NCI-H748 treated with DMSO at 0.1 percent for 48 hours (cell line): ENCODE measurements at regions not wholly inside any gene's neighbourhood (a gene's known extent, or its start where the extent isn't known, plus 50 kb on each side); places are given as distances from the start of the nearest gene placed in this dataset.
"Not testable (repeated sequence)": the region's sequence is repeated elsewhere in the genome, so short reads cannot be mapped to it uniquely, and the experiment has no call there.

ENCODE experiments used
- DNase-seq: peaks from one replicate; lab custom pipeline; 2025; lab: John Stamatoyannopoulos, UW

DNA sequence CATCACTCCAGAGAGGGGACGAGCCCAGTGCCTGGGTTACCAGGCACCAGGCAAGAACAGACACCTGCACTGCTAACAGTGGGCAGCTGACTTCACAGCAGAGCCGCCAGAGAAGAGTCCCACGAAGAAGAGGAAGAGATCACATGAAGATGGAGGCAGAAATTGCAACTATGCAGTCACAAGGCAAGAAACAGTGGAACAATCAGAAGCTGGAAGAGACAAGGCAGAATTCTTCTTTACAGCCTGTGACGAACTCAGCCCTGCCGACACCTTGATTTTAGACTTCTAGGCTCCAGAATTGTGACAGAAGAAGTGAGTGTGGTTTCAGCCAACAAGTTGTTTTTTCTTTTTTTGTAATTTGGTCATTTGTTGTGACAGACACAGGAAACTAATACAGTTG is 59.2 kb downstream of the IL12A start:
- no peak for DNase-seq

DNA sequence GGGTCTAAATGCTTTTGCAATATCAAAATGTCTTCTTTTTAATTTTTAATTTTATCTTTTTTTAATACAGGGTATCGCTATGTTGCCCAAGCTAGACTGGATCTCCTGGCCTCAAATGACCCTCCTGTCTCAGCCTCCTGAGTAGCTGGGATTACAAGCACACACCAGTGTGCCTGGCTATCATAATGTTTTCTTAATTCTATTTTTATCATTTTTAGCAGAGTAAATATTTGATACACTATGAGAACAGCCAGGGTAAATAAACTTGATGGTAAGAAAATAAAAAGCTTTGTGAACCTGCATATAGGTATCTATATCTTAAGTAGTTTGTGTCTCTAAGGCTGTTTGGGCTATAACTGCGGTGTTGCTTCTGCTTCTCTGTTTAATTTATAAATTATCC is 60.4 kb downstream of the IL12A start:
- DNase-seq: no peak

DNA sequence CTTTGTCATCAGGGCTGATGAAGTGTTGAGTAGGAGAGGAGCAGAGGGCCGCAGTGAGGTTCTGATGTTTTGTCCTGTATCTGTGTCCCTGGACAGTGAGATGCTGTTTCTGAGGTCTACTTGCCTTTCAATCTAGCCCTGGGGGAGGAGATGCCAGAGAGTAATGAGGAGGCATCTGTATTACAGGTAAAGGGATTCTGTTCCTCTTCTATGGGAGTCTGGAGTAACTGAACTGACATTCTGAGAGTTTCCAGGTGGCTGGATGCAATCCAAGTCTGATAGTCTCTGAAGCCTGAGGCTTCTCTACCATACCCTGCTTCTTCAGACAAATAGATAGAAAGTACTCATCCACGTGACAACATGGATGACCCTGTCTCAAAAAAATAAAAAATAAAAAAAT is 60.9 kb downstream of the IL12A start:
- DNase-seq: no peak

DNA sequence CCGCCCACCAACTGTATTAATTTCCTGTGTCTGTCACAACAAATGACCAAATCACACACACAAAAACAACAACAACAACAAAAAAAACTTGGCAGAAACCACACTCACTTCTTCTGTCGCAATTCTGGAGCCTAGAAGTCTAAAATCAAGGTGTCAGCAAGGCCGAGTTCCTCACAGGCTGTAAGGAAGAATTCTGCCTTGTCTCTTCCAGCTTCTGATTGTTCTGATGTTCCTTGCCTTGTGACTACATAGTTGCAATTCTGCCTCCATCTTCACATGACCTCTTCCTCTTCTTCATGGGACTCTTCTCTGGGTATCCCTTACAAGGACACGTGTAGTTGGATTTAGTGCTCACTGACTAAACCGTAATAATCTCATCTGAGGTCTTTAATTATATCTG is 61.4 kb downstream of the IL12A start:
- no peak for DNase-seq

DNA sequence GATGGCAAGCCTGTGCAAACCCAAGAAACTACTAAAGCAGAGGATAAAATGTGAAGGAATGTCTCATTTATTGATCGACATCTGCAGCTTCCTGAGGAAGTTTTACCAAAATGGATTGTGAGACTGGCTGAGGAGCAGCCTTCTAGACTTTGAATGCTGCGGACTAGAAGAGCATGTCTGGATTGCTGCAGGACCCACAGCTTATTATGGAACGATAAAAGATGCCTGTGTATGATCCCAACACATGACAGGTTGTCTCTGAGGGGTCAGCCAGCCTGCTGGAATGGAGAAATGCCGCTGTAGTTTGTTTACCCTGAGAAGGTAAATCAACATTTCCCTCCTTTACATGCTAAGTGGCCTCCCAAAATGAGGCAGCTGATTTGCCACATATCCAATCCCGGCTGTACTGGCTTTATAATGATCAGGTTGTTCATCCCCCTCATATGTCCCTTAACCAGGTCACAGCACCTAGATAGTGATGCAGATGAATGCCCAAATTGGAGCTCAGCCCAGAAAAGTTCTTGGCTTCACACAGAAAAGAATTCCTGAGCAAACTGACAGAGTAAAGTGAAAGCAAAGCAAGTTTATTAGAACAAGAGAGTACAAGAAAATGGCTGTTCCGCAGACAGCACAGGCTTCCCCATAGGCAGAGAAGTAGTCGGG is 63.9 kb downstream of the IL12A start:
- no peak for DNase-seq

DNA sequence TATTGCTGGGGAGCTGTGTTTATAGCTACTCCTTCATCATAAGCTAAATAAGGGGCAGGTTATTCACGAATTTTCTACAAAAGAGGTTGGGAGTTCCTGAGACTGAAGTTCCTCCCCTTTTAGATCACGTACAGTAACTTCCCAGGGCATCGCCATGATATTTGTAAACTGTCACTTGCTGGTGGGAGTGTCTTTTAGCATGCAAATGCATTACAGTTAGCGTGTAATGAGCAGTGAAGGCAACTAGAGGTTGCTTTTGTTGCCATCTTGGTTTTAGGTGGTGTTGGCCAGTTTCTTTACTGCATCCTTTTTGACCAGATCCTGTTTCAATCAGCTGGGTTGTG is 64.4 kb downstream of the IL12A start:
- no peak for DNase-seq

DNA sequence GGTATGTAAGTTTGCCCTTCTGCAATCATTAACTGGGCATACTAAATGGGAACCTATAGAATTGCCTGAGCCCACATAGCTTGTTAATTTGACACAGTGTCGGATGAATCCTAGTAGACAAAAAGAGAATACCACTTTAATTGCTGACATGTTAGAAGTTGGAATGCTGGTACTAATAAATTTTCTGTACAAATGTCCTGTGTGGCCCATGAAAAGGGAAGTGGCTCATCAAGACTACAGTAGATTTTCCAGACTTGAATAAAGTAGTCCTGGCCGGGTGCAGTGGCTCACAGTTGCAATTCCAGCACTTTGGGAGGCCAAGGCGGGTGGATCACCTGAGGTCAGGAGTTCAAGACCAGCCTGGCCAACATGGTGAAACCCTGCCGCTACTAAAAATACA is 66.2 kb downstream of the IL12A start:
- DNase-seq: not testable (repeated sequence)

DNA sequence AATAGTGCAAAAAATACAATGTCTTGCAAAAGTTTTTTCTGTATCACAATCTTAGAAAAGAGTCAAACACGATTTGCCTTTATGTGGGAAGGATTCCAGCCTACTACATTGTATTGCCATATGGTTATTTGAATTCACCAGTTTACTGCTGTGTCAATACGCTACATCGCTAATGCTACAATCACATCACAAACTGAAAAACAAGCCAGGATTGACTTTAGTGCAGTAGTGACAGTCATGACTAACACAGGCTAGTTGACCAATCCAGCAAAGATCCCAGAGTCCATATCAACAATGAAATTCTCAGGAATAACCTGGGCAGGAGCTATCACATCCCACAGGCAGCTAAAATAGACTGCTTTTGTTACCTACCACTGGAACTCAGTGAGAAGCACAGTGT is 67.0 kb downstream of the IL12A start:
- DNase-seq: no peak

DNA sequence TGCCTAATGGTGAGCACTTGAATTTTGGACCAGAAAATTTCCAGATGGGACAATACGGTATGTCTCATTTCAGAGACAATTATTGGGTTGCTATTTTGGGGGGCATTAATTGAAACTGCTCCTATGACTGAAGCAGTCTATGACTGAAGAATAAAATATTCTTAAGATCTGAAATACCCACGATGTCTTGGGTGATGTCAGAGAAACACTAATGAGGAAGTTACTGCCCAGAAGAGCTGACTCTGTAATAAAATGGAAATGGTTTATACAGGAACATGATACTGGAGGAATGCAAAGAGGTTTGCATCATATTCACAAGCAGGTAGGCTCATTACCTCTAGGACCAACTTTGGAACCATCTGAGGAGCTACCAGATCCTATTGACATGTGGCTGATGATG is 68.7 kb downstream of the IL12A start:
- DNase-seq: no peak

DNA sequence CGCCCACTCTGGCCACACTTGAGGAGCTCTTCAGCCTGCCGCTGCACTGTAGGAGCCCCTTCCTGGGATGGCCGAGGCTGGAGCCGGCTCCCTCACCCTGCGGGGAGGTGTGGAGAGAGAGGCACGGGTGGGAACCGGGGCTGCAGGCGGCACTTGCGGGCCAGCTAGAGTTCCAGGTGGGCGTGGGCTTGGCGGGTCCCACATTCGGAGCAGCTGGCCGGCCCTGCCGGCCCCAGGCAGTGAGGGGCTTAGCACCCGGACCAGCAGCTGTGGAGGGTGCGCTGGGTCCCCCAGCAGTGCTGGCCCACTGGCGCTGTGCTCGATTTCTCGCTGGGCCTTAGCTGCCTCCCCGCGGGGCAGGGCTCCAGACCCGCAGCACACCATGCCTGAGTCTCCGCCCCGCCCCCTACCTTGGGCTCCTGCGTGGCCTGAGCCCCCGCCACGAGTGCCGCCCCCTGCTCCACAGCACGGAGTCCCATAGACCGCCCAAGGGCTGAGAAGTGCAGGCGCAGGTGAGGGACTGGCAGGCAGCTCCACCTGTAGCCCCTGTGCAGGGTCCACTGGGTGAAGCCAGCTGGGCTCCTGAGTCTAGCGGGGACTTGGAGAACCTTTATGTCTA is 71.9 kb downstream of the IL12A start:
- no peak for DNase-seq

DNA sequence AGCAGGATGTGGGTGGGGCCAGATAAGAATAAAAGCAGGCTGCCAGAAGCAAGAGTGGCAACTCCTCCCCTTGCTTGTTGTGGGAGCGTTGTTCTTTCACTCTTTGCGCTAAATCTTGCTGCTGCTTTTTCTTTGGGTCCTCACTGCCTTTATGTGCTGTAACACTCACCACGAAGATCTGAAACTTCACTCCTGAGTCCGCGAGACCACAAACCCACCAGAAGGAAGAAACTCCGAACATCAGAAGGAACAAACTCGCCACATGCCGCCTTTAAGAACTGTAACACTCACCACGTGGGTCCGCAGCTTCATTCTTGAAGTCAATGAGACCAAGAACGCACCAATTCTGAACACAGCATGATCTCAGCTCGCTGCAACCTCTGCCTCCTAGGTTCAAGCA is 72.9 kb downstream of the IL12A start:
- DNase-seq: no peak

DNA sequence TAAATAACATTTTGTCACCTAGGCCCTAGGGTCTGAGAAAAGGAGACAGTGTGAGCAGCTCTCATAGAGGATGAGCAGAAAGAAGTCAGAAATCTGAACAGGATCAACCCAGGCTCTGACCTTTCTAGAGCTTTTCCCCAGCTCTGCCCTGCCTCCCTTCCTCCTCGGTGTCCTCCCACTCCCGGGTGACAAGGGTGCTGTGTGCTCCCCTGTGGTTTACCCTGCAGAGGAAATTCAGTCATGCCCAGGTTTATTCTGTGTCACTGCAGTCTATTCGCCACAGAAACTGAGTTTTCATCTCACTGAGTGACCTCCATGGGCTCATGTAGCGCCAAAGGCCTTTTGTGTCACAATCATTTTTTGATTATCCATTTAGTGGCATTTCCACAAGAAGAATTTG is 76.6 kb downstream of the IL12A start:
- no peak for DNase-seq

DNA sequence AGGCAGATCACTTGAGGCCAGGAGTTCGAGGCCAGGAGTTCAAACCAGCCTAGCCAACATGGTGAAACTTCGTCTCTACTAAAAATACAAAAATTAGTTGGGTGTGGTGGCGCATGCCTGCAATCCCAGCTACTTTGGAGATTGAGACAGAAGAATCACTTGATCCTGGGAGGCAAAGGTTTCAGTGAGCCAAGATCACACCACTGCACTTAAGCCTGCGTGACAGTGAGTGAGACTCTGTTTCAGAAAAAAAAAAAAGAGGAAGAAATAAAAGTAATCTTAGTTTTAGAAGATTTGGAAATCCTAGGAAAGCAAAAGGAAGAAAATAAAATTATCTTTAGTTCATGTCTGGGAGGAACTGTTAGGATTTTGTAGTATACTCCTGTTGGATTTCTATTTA is 77.2 kb downstream of the IL12A start:
- no peak for DNase-seq

DNA sequence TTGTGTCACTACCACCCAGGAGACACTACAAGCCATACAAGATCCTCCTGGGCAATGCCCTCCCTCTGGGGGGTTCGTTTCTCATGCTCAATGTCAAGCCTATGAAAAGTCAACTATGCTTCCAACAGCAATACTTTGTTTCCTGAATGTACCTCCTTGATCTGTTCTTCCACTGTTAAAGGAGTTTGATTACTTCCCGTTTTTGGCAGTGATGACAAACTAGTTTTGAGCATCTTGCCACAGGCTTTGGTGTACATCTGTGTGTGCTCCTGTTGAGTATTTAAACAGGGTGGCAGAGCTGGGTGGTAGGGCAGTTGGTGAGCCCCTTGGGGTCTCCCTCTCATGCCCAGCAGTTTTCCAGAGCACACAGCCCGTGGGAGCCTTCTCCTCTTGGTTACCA is 81.4 kb downstream of the IL12A start:
- DNase-seq: no peak

DNA sequence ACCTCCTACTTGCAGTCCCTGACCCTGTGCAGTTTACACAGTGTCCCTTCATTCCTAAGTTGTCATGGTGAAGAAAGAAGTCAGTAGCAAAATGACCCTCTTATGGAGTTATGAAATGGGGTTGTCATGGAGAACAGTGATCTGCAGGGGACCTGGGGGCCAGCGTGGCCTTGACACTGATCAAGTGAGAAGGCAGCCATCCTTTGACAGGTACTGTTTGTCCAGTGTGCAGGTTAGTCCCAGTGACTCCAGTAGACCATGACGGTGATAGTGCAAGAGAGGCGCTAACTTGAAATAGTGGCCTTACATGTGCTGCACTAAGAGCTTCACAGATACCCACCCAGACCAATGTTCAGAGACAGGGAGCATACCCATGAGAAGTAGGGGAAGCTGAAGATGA is 87.9 kb downstream of the IL12A start:
- DNase-seq: no peak

DNA sequence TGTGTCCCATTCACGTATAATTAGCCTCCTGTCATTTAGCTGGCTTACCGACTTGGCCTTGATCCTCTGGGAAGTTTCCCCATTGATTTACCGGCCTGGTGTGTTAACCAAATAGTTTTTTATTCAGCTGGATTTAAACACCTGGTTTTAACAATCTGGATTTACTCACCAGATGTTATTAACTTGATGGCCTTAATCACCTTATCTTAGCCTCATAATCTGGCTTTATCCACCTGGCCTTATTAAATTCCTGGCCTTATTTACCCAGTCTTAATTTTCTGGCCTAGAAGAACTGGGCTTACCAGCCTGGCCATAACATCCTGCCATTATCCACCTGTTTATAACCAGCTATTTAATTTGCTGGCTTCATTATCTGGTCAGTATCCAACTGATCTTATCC is 89.9 kb downstream of the IL12A start:
- no peak for DNase-seq

DNA sequence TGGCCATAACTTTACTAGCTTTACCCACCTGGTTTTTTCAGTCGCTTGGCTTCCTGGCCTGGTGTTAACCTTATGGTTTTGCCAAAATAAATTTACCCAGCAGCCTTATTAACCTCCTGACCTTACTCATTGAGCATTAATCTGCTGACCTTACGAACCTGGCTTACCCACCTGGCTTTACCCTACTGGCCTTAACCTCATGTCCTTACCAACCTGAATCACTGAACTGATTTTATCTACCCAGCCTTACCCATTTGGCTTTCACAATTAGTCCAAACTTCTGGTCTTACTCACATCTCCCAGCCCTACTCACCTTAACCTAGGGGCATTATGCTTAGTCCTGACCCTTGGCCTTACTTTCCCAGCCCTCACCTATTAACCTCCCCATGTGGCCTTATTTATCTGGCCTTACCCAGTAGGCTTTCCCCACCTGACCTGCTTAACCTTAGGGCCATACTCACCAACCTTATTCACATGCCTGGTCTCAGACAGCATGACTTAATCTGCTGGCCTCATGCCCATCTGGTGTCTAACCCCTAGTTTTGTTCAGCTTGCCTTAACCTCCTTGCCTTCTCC is 93.4 kb downstream of the IL12A start:
- DNase-seq: no peak

DNA sequence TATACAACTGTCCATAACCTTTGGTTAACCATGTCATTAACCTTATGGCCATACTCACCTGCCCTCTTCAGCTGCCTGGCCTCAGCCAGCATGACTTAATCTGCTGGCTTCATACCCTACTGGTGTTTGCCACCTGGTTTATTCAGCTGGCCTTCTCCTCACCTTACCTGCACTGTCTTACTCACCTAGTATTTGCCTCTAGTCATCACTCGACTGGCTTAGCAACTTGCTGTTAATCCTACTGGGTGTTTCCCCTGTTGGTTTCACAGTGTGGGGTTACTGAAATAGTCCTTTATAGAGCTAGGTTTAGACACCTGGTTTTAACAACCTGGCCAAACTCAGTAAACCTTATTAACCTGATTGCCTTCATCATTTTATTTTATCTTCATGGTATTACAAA is 96.4 kb downstream of the IL12A start:
- no peak for DNase-seq

DNA sequence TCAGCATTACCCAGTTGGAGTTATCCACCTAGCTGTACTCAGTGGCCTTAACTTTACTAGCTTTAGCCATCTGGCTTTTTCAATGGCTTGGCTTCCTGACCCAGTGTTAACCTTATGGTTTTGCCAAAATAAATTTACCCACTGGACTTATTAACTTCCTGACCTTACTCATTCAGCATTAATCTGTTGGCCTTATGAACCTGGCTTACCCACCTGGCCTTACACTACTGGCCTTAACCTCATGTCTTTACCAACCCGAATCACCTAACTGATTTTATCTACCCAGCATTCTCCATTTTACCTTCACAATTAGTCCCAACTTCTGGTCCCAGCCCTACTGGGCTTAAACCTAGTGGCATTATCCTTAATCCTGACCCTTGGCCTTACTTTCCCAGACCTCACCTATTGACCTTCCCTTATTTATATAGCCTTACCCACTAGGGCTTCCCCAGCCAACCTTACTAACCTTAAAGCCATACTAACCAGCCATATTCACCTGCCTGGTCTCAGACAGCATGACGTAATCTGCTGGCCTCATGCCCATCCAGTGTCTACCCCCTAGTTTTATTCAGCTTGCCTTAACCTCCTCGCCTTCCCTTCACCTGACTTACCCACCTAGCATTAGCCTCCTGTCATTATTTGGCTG is 100.0 kb downstream of the IL12A start:
- no peak for DNase-seq

DNA sequence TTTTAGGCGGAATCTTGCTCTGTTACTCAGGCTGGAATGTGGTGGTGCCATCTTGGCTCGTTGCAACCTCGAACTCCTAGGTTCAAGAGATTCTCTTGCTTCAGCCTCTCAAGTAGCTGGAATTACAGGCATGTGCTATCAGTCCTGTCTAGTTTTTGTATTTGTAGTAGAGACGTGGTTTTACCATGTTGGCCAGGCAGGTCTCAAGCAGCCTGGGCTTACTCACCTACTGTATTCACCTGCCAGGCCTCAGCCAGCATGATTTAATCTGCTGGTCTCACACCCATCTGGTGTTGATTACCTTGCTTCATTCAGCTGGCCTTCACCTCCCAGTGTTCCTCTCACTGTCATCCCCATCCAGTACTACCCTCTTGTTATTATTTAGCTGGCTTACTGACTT is 102.0 kb downstream of the IL12A start:
- DNase-seq: no peak

DNA sequence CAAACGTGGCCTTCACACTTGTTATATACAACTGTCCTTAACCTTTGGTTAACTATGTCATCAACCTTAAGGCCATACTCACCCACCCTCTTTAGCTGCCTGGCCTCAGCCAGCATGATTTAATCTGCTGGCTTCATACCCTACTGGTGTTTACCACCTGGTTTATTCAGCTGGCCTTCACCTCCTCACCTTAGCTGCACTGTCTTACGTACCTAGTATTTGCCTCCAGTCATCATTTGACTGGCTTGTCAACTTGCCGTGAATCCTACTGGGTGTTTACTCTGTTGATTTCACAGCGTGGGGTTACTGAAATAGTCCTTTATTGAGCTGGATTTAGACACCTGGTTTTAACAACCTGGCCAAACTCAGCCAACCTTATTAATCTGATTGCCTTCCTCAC is 102.8 kb downstream of the IL12A start:
- no peak for DNase-seq

DNA sequence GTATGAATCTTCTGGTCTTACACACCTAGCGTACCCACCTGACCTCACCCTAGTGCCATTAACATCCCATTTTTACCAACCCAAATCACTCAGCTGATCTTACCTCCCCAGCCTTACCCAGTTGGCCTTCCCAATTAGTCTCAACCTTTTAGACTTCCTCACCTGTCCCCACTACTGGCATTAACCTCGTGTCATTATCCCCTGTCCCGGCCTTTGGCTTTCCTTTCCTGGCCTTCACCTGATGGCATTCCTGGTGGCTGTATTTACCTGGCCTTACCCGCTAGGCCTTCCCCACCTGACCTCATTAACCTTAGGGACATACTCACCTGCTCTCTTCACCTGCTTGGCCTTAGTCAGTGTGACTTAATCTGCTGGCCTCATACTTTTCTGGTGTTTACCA is 104.1 kb downstream of the IL12A start:
- no peak for DNase-seq

DNA sequence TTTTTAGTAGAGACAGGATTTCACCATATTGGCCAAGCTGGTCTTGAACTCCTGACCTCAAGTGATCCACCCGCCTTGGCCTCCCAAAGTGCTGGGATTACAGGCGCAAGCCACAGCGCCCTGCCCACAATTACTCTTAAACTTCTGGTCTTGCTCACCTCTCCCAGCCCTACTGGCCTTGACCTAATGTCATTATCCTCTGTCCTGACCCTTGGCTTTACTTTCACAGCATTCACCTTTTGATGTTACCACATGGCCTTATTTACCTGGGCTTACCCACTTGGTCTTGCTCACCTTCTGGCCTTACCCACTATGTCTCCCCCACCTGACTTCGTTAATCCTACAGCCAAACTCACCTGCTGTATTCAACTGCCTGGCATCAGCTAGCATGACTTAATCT is 105.9 kb downstream of the IL12A start:
- DNase-seq: no peak

DNA sequence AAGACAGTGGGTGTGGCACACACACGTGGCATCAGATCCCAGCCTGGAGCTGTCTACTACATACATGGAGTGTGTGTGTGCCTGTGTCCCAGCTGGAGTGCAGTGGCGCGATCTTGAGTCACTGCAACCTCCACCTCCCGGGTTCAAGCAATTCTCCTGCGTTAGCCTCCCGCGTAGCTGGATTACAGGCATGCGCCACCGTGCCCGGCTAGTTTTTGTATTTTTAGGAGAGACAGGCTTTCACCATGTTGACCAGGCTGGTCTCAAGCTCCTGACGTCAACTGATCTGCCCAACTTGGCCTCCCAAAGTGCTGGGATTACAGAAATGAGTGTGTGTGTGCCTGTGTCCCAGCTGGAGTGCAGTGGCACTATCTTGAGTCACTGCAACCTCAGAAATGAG is 108.8 kb downstream of the IL12A start:
- DNase-seq: no peak
